Caco-2 (cell line): ENCODE measurements at regions not wholly inside any gene's neighbourhood (a gene's known extent, or its start where the extent isn't known, plus 50 kb on each side); places are given as distances from the start of the nearest gene placed in this dataset.

Experiments used
- BruUV-seq: library from RNA; stranded (reverse); fragments of 400-500 nt; replicated peaks from 2 replicates; lab custom pipeline; 2021; lab: Mats Ljungman, UMichigan
- CTCF ChIA-PET: fragments of 300-600 bp; sonication (Branson Sonifier 250); formaldehyde crosslinking; loops from one replicate; lab custom pipeline; 2022; ENCODE audit warnings: antibody characterized with exemption; lab: Charles Lee
- POLR2A ChIA-PET: fragments of 300-600 bp; sonication (Branson Sonifier 250); formaldehyde crosslinking; loops from one replicate; lab custom pipeline; 2022; ENCODE audit warnings: antibody characterized with exemption; lab: Charles Lee
- DNase-seq, 2 experiments: peaks; one replicate each; pipeline versions ENCODE4 v3.0.0 to v3.0.0-alpha.2; 2020 to 2022
- H3K27me3 ChIP-seq: replicated peaks from 2 replicates; pipeline ENCODE4 v1.6.0; 2011; ENCODE audit warnings: low read length; ENCODE audit not compliant: control insufficient read depth, insufficient read depth
- H3K36me3 ChIP-seq: 2 replicates; pipeline ENCODE4 v1.5.1; 2011; ENCODE audit warnings: low read length; ENCODE audit not compliant: control insufficient read depth, insufficient read depth
- H3K4me1 ChIP-seq: fragments of 250-450 bp; sonication (Bioruptor Pico); 2 replicates; pipeline ENCODE4 v1.5.1; 2020; ENCODE audit warnings: mild to moderate bottlenecking
- H3K4me3 ChIP-seq: 2 replicates; pipeline ENCODE4 v1.5.1; 2011; ENCODE audit warnings: low read depth, mild to moderate bottlenecking, control low read depth, low read length
- H3K9me3 ChIP-seq: fragments of 250-450 bp; sonication (Bioruptor Pico); 2 replicates; pipeline ENCODE4 v1.5.1; 2020; ENCODE audit warnings: mild to moderate bottlenecking, moderate library complexity
- H3K27ac Mint-ChIP-seq: one replicate; pipeline ENCODE4 v1.8.0; 2022; ENCODE audit warnings: mixed read lengths; ENCODE audit not compliant: unreplicated experiment
- H3K27me3 Mint-ChIP-seq: one replicate; pipeline ENCODE4 v1.8.0; 2022; ENCODE audit warnings: mixed read lengths; ENCODE audit not compliant: insufficient read depth, unreplicated experiment
- H3K36me3 Mint-ChIP-seq: one replicate; pipeline ENCODE4 v1.8.0; 2022; ENCODE audit warnings: mild to moderate bottlenecking, mixed read lengths; ENCODE audit not compliant: insufficient read depth, unreplicated experiment
- H3K4me1 Mint-ChIP-seq: one replicate; pipeline ENCODE4 v1.8.0; 2022; ENCODE audit warnings: low read depth, mixed read lengths; ENCODE audit not compliant: unreplicated experiment
- H3K4me3 Mint-ChIP-seq: one replicate; pipeline ENCODE4 v1.8.0; 2022; ENCODE audit warnings: mild to moderate bottlenecking, moderate library complexity, mixed read lengths; ENCODE audit not compliant: unreplicated experiment
- H3K9me3 Mint-ChIP-seq: one replicate; pipeline ENCODE4 v1.8.0; 2022; ENCODE audit warnings: mixed read lengths; ENCODE audit not compliant: unreplicated experiment
- CTCF ChIP-seq, 2 experiments: fragments of 200-600 bp in 1 of 2; IDR thresholded peaks; 1 replicate in 1 of 2; 2 replicates in 1 of 2; pipeline versions ENCODE4 v1.5.1 to v1.8.0; 2011 to 2022; ENCODE audit warnings: antibody characterized with exemption in 1 of 2, control low read depth in 1 of 2, inconsistent platforms in 1 of 2, low read depth in 1 of 2, low read length in 1 of 2, mild to moderate bottlenecking in 1 of 2, moderate library complexity in 1 of 2; ENCODE audit not compliant: insufficient read depth in 1 of 2, severe bottlenecking in 1 of 2, unreplicated experiment in 1 of 2
- intact Hi-C: fragments of 100-400 bp; cut with micrococcal nuclease; formaldehyde crosslinking; loops from one replicate; pipeline ENCODE4 v1.10.0; 2022; ENCODE audit not compliant: unreplicated experiment

GRCh38 chr3:110958313-110959147, 113.1 kb upstream of the NECTIN3 start:
- no peak for TF ChIP-seq CTCF (IDR thresholded peaks at IDR 0.05; ENCODE audit: insufficient read depth in 1 of 2, low read depth in 1 of 2, low read length in 1 of 2, severe bottlenecking in 1 of 2, unreplicated experiment in 1 of 2)
- POLR2A ChIA-PET, result no interaction called here
- no peak overlapping the region for H3K4me3 Mint-ChIP-seq
- Histone ChIP-seq H3K4me1 (no peaks in the 10 kb centered on the region), H3K27me3 (no peaks in the 10 kb centered on the region), H3K4me3 (no peak overlapping the region), H3K36me3 (no peaks in the 10 kb centered on the region), H3K9me3 (peaks cover 23% of the 10 kb centered on the region)
- no peak overlapping the region for H3K27ac Mint-ChIP-seq
- BruUV-seq, result no TSS peak
- H3K36me3 Mint-ChIP-seq, result no peaks in the 10 kb centered on the region
- H3K27me3 Mint-ChIP-seq, result no peaks in the 10 kb centered on the region
- CTCF ChIA-PET, result no interaction called here
- peaks cover 18% of the 10 kb centered on the region for H3K9me3 Mint-ChIP-seq
- intact Hi-C loops, result no loop called here
- DNase-seq, result no peak
- no peaks in the 10 kb centered on the region for H3K4me1 Mint-ChIP-seq

GRCh38 chr3:110965976-110966375, 105.6 kb upstream of the NECTIN3 start:
- CTCF ChIA-PET, result no interaction called here
- no peak overlapping the region for H3K4me3 Mint-ChIP-seq
- H3K27me3 Mint-ChIP-seq, result no peaks in the 10 kb centered on the region
- no peak overlapping the region for H3K27ac Mint-ChIP-seq
- Histone ChIP-seq H3K9me3 (peaks cover 30% of the 10 kb centered on the region), H3K27me3 (no peaks in the 10 kb centered on the region), H3K4me3 (no peak overlapping the region), H3K4me1 (no peaks in the 10 kb centered on the region), H3K36me3 (no peaks in the 10 kb centered on the region)
- H3K4me1 Mint-ChIP-seq, result no peaks in the 10 kb centered on the region
- no peak for TF ChIP-seq CTCF (IDR thresholded peaks at IDR 0.05; ENCODE audit: insufficient read depth in 1 of 2, low read depth in 1 of 2, low read length in 1 of 2, severe bottlenecking in 1 of 2, unreplicated experiment in 1 of 2)
- H3K9me3 Mint-ChIP-seq, result peaks cover 62% of the 10 kb centered on the region
- intact Hi-C loops, result no loop called here
- H3K36me3 Mint-ChIP-seq, result no peaks in the 10 kb centered on the region
- BruUV-seq, result no TSS peak
- POLR2A ChIA-PET, result no interaction called here
- DNase-seq, result no peak

- no peaks in the 10 kb centered on the region for H3K36me3 Mint-ChIP-seq
- no peaks in the 10 kb centered on the region for H3K4me1 Mint-ChIP-seq
- ChIA-PET CTCF (no interaction called here), POLR2A (no interaction called here)
- Histone ChIP-seq H3K4me3 (no peak overlapping the region), H3K36me3 (no peaks in the 10 kb centered on the region), H3K27me3 (no peaks in the 10 kb centered on the region), H3K4me1 (no peaks in the 10 kb centered on the region), H3K9me3 (peaks cover 24% of the 10 kb centered on the region)
- H3K27ac Mint-ChIP-seq, result no peak overlapping the region
- TF ChIP-seq CTCF (IDR thresholded peaks at IDR 0.05; ENCODE audit: insufficient read depth in 1 of 2, low read depth in 1 of 2, low read length in 1 of 2, severe bottlenecking in 1 of 2, unreplicated experiment in 1 of 2), result no peak
- H3K4me3 Mint-ChIP-seq, result no peak overlapping the region
- H3K27me3 Mint-ChIP-seq, result no peaks in the 10 kb centered on the region
- H3K9me3 Mint-ChIP-seq, result peaks cover 61% of the 10 kb centered on the region
- no TSS peak for BruUV-seq
- intact Hi-C loops, result no loop called here
- no peak for DNase-seq
Observed at GRCh38 chr3:110966966-110967663, 104.5 kb upstream of the NECTIN3 start.
